ENCODE measurements at regions not wholly inside any gene's neighbourhood (a gene's known extent, or its start where the extent isn't known, plus 50 kb on each side); places are given as distances from the start of the nearest gene placed in this dataset.
A peak's percentile ranks its signal among the peaks of the same experiment; 100 is the strongest.
"Not testable (repeated sequence)": the region's sequence is repeated elsewhere in the genome, so short reads cannot be mapped to it uniquely, and the experiment has no call there.

DNA sequence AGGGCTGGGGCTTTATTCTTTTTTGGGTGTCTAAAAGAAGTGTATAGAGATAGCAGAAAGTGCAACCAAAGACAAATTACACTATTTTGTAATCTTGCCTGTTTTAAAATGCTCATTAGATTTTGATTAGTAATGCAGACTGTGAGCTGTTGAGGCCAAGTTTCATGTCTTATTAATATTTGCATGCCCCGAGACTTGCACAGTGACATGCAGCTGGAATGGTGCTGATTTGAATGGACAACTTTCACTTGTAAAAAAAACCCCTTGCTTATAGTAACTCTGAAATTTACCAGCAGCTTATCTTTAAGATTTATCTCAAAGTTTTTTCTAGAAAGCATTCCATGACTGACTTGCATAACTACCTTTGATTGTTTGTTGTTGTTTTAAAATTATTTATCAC lies 835.1 kb upstream of the IGFBP7 start:
- Histone ChIP-seq H3K4me1 (ENCODE audit: control insufficient read depth in 5 of 5, insufficient read depth in 5 of 5, low read length in 5 of 5) (no peaks in the 10 kb centered on the region), H3K27me3 (ENCODE audit: control insufficient read depth in 3 of 3, insufficient read depth in 3 of 3, low read length in 2 of 3) (no peaks in the 10 kb centered on the region), H3K9me3 (ENCODE audit: control insufficient read depth in 4 of 4, insufficient read depth in 3 of 4, low read length in 3 of 4) (no peaks in the 10 kb centered on the region), H3K9ac (ENCODE audit: insufficient read depth in 1 of 2, low read length in 2 of 2) (no peak overlapping the region), H3K36me3 (ENCODE audit: control insufficient read depth in 4 of 4, insufficient read depth in 4 of 4, low read length in 4 of 4) (no peaks in the 10 kb centered on the region), H3K4me3 (no peak overlapping the region), H3K27ac (ENCODE audit: low read depth in 1 of 2, low read length in 1 of 2) (no peak overlapping the region)
- DNase-seq (peak in 1 of 3 donors; percentile 14), ATAC-seq (ENCODE audit: insufficient read depth, low FRiP score) (no peak)
- 79 to 82% methylated on average over 1 of the region's 1 CpG for WGBS, 2 donors
- TF ChIP-seq, protein P1, sequence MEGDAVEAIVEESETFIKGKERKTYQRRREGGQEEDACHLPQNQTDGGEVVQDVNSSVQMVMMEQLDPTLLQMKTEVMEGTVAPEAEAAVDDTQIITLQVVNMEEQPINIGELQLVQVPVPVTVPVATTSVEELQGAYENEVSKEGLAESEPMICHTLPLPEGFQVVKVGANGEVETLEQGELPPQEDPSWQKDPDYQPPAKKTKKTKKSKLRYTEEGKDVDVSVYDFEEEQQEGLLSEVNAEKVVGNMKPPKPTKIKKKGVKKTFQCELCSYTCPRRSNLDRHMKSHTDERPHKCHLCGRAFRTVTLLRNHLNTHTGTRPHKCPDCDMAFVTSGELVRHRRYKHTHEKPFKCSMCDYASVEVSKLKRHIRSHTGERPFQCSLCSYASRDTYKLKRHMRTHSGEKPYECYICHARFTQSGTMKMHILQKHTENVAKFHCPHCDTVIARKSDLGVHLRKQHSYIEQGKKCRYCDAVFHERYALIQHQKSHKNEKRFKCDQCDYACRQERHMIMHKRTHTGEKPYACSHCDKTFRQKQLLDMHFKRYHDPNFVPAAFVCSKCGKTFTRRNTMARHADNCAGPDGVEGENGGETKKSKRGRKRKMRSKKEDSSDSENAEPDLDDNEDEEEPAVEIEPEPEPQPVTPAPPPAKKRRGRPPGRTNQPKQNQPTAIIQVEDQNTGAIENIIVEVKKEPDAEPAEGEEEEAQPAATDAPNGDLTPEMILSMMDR (IDR thresholded peaks at IDR 0.05; ENCODE audit: control extremely low read depth, extremely low read depth) = no peak

DNA sequence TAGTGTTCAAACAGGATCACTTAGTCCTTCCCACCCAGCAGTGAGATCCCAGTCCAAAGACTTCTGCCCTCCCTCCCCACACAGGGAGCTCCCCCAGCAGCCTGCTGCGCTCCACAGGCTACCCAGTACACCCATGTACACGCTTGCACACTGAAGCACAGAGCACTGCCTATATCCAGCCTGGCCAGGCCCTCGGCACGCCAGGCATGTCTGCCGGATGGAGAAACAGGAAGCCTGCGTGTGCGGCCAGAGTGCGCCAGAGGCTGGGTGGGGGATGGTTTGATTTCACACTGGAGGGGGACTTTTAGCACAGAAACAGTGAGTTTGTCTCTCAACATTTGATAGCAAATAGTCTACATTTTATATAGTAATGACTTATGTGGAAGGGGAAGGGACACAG lies 833.5 kb upstream of the IGFBP7 start:
- DNase-seq (peak; percentile 32 to 72 (median 57)), ATAC-seq (ENCODE audit: insufficient read depth, low FRiP score) (no peak)
- TF ChIP-seq, protein P1 (IDR thresholded peaks at IDR 0.05; ENCODE audit: control extremely low read depth, extremely low read depth) = no peak

DNA sequence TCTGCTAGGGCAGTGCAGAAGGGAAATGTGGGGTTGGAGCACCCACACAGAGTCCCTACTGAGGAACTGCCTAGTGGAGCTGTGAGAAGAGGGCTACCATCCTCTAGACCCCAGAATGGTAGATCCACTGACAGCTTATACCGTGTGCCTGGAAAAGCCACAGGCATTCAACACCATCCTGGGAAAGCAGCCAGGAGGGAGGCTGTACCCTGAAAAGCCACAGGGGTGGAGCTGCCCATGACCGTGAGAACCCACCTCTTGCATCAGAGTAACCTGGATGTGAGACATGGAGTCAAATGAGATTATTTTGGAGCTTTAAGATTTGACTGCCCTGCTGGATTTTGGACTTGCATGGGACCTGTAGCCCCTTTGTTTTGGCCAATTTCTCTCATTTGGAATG lies 827.1 kb upstream of the IGFBP7 start:
- 79 to 82% methylated on average over 2 of the region's 2 CpGs for WGBS, 2 donors
- not testable (repeated sequence) for H3K27ac ChIP-seq (ENCODE audit: low read depth in 1 of 2, low read length in 1 of 2)

More for the DNA sequence above, 833.5 kb upstream of the IGFBP7 start:
- Histone ChIP-seq H3K27ac (ENCODE audit: low read depth in 1 of 2, low read length in 1 of 2) (no peak overlapping the region), H3K27me3 (ENCODE audit: control insufficient read depth in 3 of 3, insufficient read depth in 3 of 3, low read length in 2 of 3) (no peaks in the 10 kb centered on the region), H3K4me3 (no peak overlapping the region), H3K4me1 (ENCODE audit: control insufficient read depth in 5 of 5, insufficient read depth in 5 of 5, low read length in 5 of 5) (no peaks in the 10 kb centered on the region), H3K9me3 (ENCODE audit: control insufficient read depth in 4 of 4, insufficient read depth in 3 of 4, low read length in 3 of 4) (no peaks in the 10 kb centered on the region), H3K9ac (ENCODE audit: insufficient read depth in 1 of 2, low read length in 2 of 2) (no peak overlapping the region), H3K36me3 (ENCODE audit: control insufficient read depth in 4 of 4, insufficient read depth in 4 of 4, low read length in 4 of 4) (no peaks in the 10 kb centered on the region)
- 53 to 56% methylated on average over 8 of the region's 8 CpGs for WGBS, 2 donors

DNA sequence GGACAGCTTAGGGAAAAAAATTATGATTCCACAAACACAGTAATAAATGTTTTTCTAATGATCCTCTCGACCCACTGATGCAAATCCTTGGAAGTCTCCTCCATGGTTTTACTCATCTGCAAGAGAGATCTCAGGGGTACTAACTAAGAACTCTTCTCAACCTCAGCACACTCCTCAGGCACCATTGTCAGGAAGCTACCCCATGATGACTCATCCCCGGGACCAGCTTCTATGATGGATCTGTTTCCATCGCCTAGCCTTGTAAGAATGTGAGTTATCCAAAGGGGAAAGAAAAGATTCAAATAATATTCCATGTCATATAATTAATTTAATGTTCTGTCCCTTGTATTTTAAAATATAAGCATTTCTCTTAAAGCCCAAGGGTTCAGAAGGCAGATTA lies 816.1 kb upstream of the IGFBP7 start:
- TF ChIP-seq, protein P1 (IDR thresholded peaks at IDR 0.05; ENCODE audit: control extremely low read depth, extremely low read depth) = no peak
- Histone ChIP-seq H3K36me3 (ENCODE audit: control insufficient read depth in 4 of 4, insufficient read depth in 4 of 4, low read length in 4 of 4) (no peaks in the 10 kb centered on the region), H3K4me3 (no peak overlapping the region), H3K9me3 (ENCODE audit: control insufficient read depth in 4 of 4, insufficient read depth in 3 of 4, low read length in 3 of 4) (no peaks in the 10 kb centered on the region), H3K27me3 (ENCODE audit: control insufficient read depth in 3 of 3, insufficient read depth in 3 of 3, low read length in 2 of 3) (no peaks in the 10 kb centered on the region), H3K9ac (ENCODE audit: insufficient read depth in 1 of 2, low read length in 2 of 2) (no peak overlapping the region), H3K4me1 (ENCODE audit: control insufficient read depth in 5 of 5, insufficient read depth in 5 of 5, low read length in 5 of 5) (no peaks in the 10 kb centered on the region), H3K27ac (ENCODE audit: low read depth in 1 of 2, low read length in 1 of 2) (no peak overlapping the region)
- DNase-seq = no peak
- ATAC-seq (ENCODE audit: insufficient read depth, low FRiP score) = no peak
- WGBS, 2 donors = 75 to 79% methylated on average over 3 of the region's 3 CpGs

More for the DNA sequence above, 827.1 kb upstream of the IGFBP7 start:
- not testable (repeated sequence) for H3K4me3 ChIP-seq; H3K36me3 ChIP-seq (ENCODE audit: control insufficient read depth in 4 of 4, insufficient read depth in 4 of 4, low read length in 4 of 4); H3K9ac ChIP-seq (ENCODE audit: insufficient read depth in 1 of 2, low read length in 2 of 2); H3K9me3 ChIP-seq (ENCODE audit: control insufficient read depth in 4 of 4, insufficient read depth in 3 of 4, low read length in 3 of 4); DNase-seq; H3K4me1 ChIP-seq (ENCODE audit: control insufficient read depth in 5 of 5, insufficient read depth in 5 of 5, low read length in 5 of 5); H3K27me3 ChIP-seq (ENCODE audit: control insufficient read depth in 3 of 3, insufficient read depth in 3 of 3, low read length in 2 of 3); ATAC-seq (ENCODE audit: insufficient read depth, low FRiP score)
